H9 (cell line): ENCODE measurements at regions not wholly inside any gene's neighbourhood (a gene's known extent, or its start where the extent isn't known, plus 50 kb on each side); places are given as distances from the start of the nearest gene placed in this dataset.

Experiments used
- DNase-seq: peaks from one replicate; pipeline ENCODE4 v3.0.0-alpha.2; 2017
- H2AFZ ChIP-seq: one replicate; pipeline ENCODE4 v1.6.1; 2013; ENCODE audit warnings: mild to moderate bottlenecking, low read length, control low read depth, moderate library complexity
- H2AK5ac ChIP-seq: 2 replicates; pipeline ENCODE4 v1.6.1; 2013; ENCODE audit warnings: low read length, control low read depth, mixed read lengths; ENCODE audit not compliant: insufficient read length
- H2BK120ac ChIP-seq: one replicate; pipeline ENCODE4 v1.6.1; 2013; ENCODE audit warnings: low read depth, mild to moderate bottlenecking, low read length, control low read depth, inconsistent platforms; ENCODE audit not compliant: poor library complexity, severe bottlenecking
- H2BK12ac ChIP-seq: 2 replicates; pipeline ENCODE4 v1.6.1; 2013; ENCODE audit warnings: low read length, control low read depth, mixed read lengths, low read depth; ENCODE audit not compliant: insufficient read length
- H2BK15ac ChIP-seq: 2 replicates; pipeline ENCODE4 v1.6.1; 2013; ENCODE audit warnings: low read depth, low read length, control low read depth
- H2BK20ac ChIP-seq: one replicate; pipeline ENCODE4 v1.6.1; 2013; ENCODE audit warnings: low read depth, mild to moderate bottlenecking, low read length, control low read depth, inconsistent platforms; ENCODE audit not compliant: poor library complexity, severe bottlenecking
- H2BK5ac ChIP-seq: 2 replicates; pipeline ENCODE4 v1.6.1; 2013; ENCODE audit warnings: low read length, control low read depth, mixed read lengths; ENCODE audit not compliant: insufficient read length
- H3K14ac ChIP-seq: 2 replicates; pipeline ENCODE4 v1.6.1; 2013; ENCODE audit warnings: low read length, control low read depth; ENCODE audit not compliant: insufficient read depth
- H3K18ac ChIP-seq: 2 replicates; pipeline ENCODE4 v1.6.1; 2013; ENCODE audit warnings: low read depth, mild to moderate bottlenecking, mixed read lengths, low read length, control low read depth; ENCODE audit not compliant: insufficient read length
- H3K23ac ChIP-seq: 2 replicates; pipeline ENCODE4 v1.6.1; 2013; ENCODE audit warnings: low read length, control low read depth, mixed read lengths, low read depth; ENCODE audit not compliant: insufficient read length
- H3K23me2 ChIP-seq: 2 replicates; pipeline ENCODE4 v1.6.1; 2013; ENCODE audit warnings: low read depth, mild to moderate bottlenecking, mixed read lengths, low read length, control low read depth; ENCODE audit not compliant: insufficient read length, poor library complexity, severe bottlenecking
- H3K27ac ChIP-seq: 2 replicates; pipeline ENCODE4 v1.5.1; 2013; ENCODE audit warnings: low read length, control low read depth, mixed read lengths, low read depth; ENCODE audit not compliant: insufficient read length
- H3K27me3 ChIP-seq: 2 replicates; pipeline ENCODE4 v1.6.1; 2013; ENCODE audit warnings: low read length, control low read depth, inconsistent platforms; ENCODE audit not compliant: insufficient read depth
- H3K4ac ChIP-seq: 2 replicates; pipeline ENCODE4 v1.6.1; 2013; ENCODE audit warnings: low read depth, mild to moderate bottlenecking, control low read depth, inconsistent platforms, low read length, moderate library complexity
- H3K4me1 ChIP-seq: 2 replicates; pipeline ENCODE4 v1.6.1; 2013; ENCODE audit warnings: low read length, control low read depth, inconsistent platforms; ENCODE audit not compliant: insufficient read depth
- H3K4me2 ChIP-seq: 2 replicates; pipeline ENCODE4 v1.6.1; 2013; ENCODE audit warnings: low read length, control low read depth, mixed read lengths; ENCODE audit not compliant: insufficient read length, insufficient read depth
- H3K56ac ChIP-seq: 2 replicates; pipeline ENCODE4 v1.6.1; 2013; ENCODE audit warnings: low read depth, mild to moderate bottlenecking, mixed read lengths, low read length, control low read depth; ENCODE audit not compliant: insufficient read length
- H3K79me1 ChIP-seq: 2 replicates; pipeline ENCODE4 v1.6.1; 2013; ENCODE audit warnings: low read depth, mild to moderate bottlenecking, moderate library complexity, low read length, control low read depth, inconsistent platforms; ENCODE audit not compliant: insufficient read depth, poor library complexity, severe bottlenecking
- H3K79me2 ChIP-seq: 2 replicates; pipeline ENCODE4 v1.6.1; 2013; ENCODE audit warnings: low read length, control low read depth, inconsistent platforms; ENCODE audit not compliant: insufficient read depth
- H3K9ac ChIP-seq: 2 replicates; pipeline ENCODE4 v1.6.1; 2013; ENCODE audit warnings: low read length, control low read depth, mixed read lengths; ENCODE audit not compliant: insufficient read length; ENCODE audit errors: extremely low read depth
- H3K9me3 ChIP-seq: one replicate; pipeline ENCODE4 v1.6.1; 2013; ENCODE audit warnings: low read depth, low read length, inconsistent platforms; ENCODE audit not compliant: control insufficient read depth
- H3T11ph ChIP-seq: one replicate; pipeline ENCODE4 v1.6.1; 2013; ENCODE audit warnings: mild to moderate bottlenecking, low read length, control low read depth, inconsistent platforms
- H4K20me1 ChIP-seq: one replicate; pipeline ENCODE4 v1.6.1; 2013; ENCODE audit not compliant: control insufficient read depth, insufficient read length, insufficient read depth
- H4K5ac ChIP-seq: 2 replicates; pipeline ENCODE4 v1.6.1; 2013; ENCODE audit warnings: low read depth, mild to moderate bottlenecking, mixed read lengths, low read length, control low read depth; ENCODE audit not compliant: insufficient read length
- H4K8ac ChIP-seq: replicated peaks from 2 replicates; pipeline ENCODE4 v1.6.1; 2013; ENCODE audit warnings: low read length, control low read depth, mixed read lengths, low read depth; ENCODE audit not compliant: insufficient read length
- H4K91ac ChIP-seq: 2 replicates; pipeline ENCODE4 v1.6.1; 2013; ENCODE audit warnings: low read depth, mild to moderate bottlenecking, moderate library complexity, mixed read lengths, low read length, control low read depth; ENCODE audit not compliant: insufficient read length
- H3K27ac Mint-ChIP-seq, 3 experiments: 2 replicates in 2 of 3; 3 replicates in 1 of 3; pipeline ENCODE4 v1.8.0; 2020 to 2021; ENCODE audit warnings: mixed read lengths in 3 of 3, mild to moderate bottlenecking in 1 of 3, moderate library complexity in 1 of 3
- H3K27me3 Mint-ChIP-seq: 2 replicates; pipeline ENCODE4 v1.8.0; 2021; ENCODE audit warnings: low read depth, mild to moderate bottlenecking, moderate library complexity, mixed read lengths
- H3K36me3 Mint-ChIP-seq, 3 experiments: 2 replicates in 2 of 3; 3 replicates in 1 of 3; pipeline ENCODE4 v1.8.0; 2020 to 2021; ENCODE audit warnings: low read depth in 3 of 3, mixed read lengths in 3 of 3; ENCODE audit not compliant: insufficient read depth in 1 of 3
- H3K4me1 Mint-ChIP-seq, 2 experiments: 2 replicates each; pipeline ENCODE4 v1.8.0; 2020; ENCODE audit warnings: mixed read lengths in 2 of 2
- H3K4me3 Mint-ChIP-seq, 2 experiments: 2 replicates in 1 of 2; 3 replicates in 1 of 2; pipeline ENCODE4 v1.8.0; 2020 to 2021; ENCODE audit warnings: mild to moderate bottlenecking in 2 of 2, mixed read lengths in 2 of 2, moderate library complexity in 1 of 2
- H3K9me3 Mint-ChIP-seq, 2 experiments: 2 replicates in 1 of 2; 3 replicates in 1 of 2; pipeline ENCODE4 v1.8.0; 2020; ENCODE audit warnings: mild to moderate bottlenecking in 2 of 2, mixed read lengths in 2 of 2, moderate library complexity in 1 of 2
- WGBS: extraction: QIAGEN DNeasy Blood & Tissue Kit; methylation state at CpG from one replicate; pipeline ENCODE4 v1.1.7; 2013; ENCODE audit warnings: missing lambda C conversion rate, low lambda C conversion rate, mixed read lengths; ENCODE audit not compliant: insufficient read length; ENCODE audit errors: extremely low coverage; 5-methylcytosine and 5-hydroxymethylcytosine counted together
- TF ChIP-seq, protein P1 (sequence below): fragments of 200-600 bp; sonication (generic); conservative IDR thresholded peaks from 3 replicates; pipeline ENCODE4 v1.8.0; 2021; ENCODE audit warnings: antibody characterized with exemption, mild to moderate bottlenecking

DNA sequence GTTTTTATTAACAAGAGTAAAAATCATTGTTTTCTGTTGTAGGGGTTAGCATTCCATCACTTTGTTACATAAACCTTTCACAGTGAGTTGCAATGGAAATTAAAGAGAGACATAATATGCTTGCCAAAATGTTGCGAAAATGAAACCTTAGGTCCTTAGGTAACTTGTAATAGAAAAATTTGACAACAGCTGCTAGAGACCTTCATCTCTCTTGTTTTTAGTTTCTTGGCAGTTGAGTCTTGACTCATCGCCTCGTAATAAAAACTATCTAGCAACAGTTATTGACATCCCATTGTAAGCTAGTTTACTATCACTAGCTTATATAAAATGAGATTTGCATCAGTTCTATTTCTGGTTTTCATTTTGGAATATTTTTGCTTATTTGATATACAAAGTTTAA lies 179.0 kb upstream of the MMS22L start:
- Histone ChIP-seq H2BK15ac (no peak overlapping the region), H2AFZ (no peak overlapping the region), H3K4me2 (no peak overlapping the region), H3K9ac (no peak overlapping the region), H3K4ac (no peak overlapping the region), H3K18ac (no peak overlapping the region), H3K79me2 (no peaks in the 10 kb centered on the region), H2BK5ac (no peak overlapping the region), H4K5ac (no peak overlapping the region), H2BK12ac (no peak overlapping the region), H3K79me1 (no peaks in the 10 kb centered on the region), H3K23ac (no peak overlapping the region), H4K20me1 (no peaks in the 10 kb centered on the region), H3K4me1 (peaks cover 3% of the 10 kb centered on the region; the same call in 1 of the 2 replicates), H2BK120ac (no peak overlapping the region), H4K91ac (no peak overlapping the region), H4K8ac (no peak overlapping the region), H2AK5ac (no peak overlapping the region), H3K27me3 (no peaks in the 10 kb centered on the region), H3K27ac (no peak overlapping the region), H3K23me2 (no peaks in the 10 kb centered on the region), H3K14ac (no peak overlapping the region), H2BK20ac (no peak overlapping the region), H3T11ph (no peak overlapping the region), H3K9me3 (no peaks in the 10 kb centered on the region), H3K56ac (no peak overlapping the region)
- Mint-ChIP-seq H3K4me3 (no peak overlapping the region), H3K4me1 (peaks cover 13 to 28% of the 10 kb centered on the region in 2 experiments), H3K27ac (no peak overlapping the region), H3K36me3 (no peaks in the 10 kb centered on the region), H3K9me3 (no peaks in the 10 kb centered on the region), H3K27me3 (no peaks in the 10 kb centered on the region)
- WGBS: no CpG with 5 or more reads among the region's 3 CpGs
- no peak for DNase-seq
- TF ChIP-seq, protein P1, sequence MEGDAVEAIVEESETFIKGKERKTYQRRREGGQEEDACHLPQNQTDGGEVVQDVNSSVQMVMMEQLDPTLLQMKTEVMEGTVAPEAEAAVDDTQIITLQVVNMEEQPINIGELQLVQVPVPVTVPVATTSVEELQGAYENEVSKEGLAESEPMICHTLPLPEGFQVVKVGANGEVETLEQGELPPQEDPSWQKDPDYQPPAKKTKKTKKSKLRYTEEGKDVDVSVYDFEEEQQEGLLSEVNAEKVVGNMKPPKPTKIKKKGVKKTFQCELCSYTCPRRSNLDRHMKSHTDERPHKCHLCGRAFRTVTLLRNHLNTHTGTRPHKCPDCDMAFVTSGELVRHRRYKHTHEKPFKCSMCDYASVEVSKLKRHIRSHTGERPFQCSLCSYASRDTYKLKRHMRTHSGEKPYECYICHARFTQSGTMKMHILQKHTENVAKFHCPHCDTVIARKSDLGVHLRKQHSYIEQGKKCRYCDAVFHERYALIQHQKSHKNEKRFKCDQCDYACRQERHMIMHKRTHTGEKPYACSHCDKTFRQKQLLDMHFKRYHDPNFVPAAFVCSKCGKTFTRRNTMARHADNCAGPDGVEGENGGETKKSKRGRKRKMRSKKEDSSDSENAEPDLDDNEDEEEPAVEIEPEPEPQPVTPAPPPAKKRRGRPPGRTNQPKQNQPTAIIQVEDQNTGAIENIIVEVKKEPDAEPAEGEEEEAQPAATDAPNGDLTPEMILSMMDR: no peak
